GM12878 (cell line): ENCODE measurements at regions not wholly inside any gene's neighbourhood (a gene's known extent, or its start where the extent isn't known, plus 50 kb on each side); places are given as distances from the start of the nearest gene placed in this dataset.

Experiments used
- ATAC-seq: fragments of 200-7000 bp; cut with Tn5 transposase; 3 replicates; pipeline ENCODE4 v1.9.1; 2020; ENCODE audit warnings: mild to moderate bottlenecking, moderate library complexity
- BruUV-seq: library from RNA; stranded (reverse); fragments of 400-500 nt; replicated peaks from 2 replicates; lab custom pipeline; 2021; lab: Mats Ljungman, UMichigan
- CTCF ChIA-PET: fragments of 300-600 bp; sonication (Branson Sonifier 250); formaldehyde crosslinking; extraction: SDS; loops from one replicate; lab custom pipeline; 2021; ENCODE audit warnings: inconsistent platforms; lab: Yijun Ruan, JAX
- POLR2A ChIA-PET: fragments of 350-600 bp; formaldehyde crosslinking; extraction: SDS; loops from one replicate; lab custom pipeline; 2021; ENCODE audit warnings: inconsistent platforms; lab: Charles Lee
- RAD21 ChIA-PET: fragments of 300-600 bp; sonication (Branson Sonifier 250); formaldehyde crosslinking; loops from one replicate; lab custom pipeline; 2023; ENCODE audit warnings: antibody characterized with exemption; ENCODE audit not compliant: unreplicated experiment; lab: Charles Lee
- SMC1A ChIA-PET: fragments of 300-600 bp; sonication (Branson Sonifier 250); formaldehyde crosslinking; loops from one replicate; lab custom pipeline; 2023; ENCODE audit not compliant: unreplicated experiment, uncharacterized antibody; lab: Charles Lee
- DNase-seq: peaks from one replicate; pipeline ENCODE4 v3.0.0-alpha.2; 2011; ENCODE audit warnings: low read depth, low spot score
- FAIRE-seq: peaks from 3 replicates; lab custom pipeline; 2011; peaks lifted over from hg19 to GRCh38; lab: Jason Lieb, UNC
- H2AFZ ChIP-seq: 2 replicates; pipeline ENCODE4 v1.6.0; 2011; ENCODE audit warnings: low read depth, low read length, control low read depth; ENCODE audit not compliant: control insufficient read depth
- H3K27ac ChIP-seq: 2 replicates; pipeline ENCODE4 v1.5.1; 2011; ENCODE audit warnings: control low read depth; ENCODE audit not compliant: control insufficient read depth, insufficient read depth
- H3K27me3 ChIP-seq, 2 experiments: replicated peaks in 1 of 2; 2 replicates each; pipeline versions ENCODE4 v1.6.0 to v1.6.1; 2011; ENCODE audit warnings: low read length in 1 of 2; ENCODE audit not compliant: control insufficient read depth in 2 of 2, insufficient read depth in 2 of 2
- H3K36me3 ChIP-seq, 2 experiments: 2 replicates each; pipeline ENCODE4 v1.5.1; 2011; ENCODE audit warnings: low read length in 1 of 2; ENCODE audit not compliant: control insufficient read depth in 2 of 2, insufficient read depth in 2 of 2
- H3K4me1 ChIP-seq: 2 replicates; pipeline ENCODE4 v1.6.1; 2011; ENCODE audit warnings: mild to moderate bottlenecking, low read length, moderate library complexity, mixed read lengths; ENCODE audit not compliant: control insufficient read depth, insufficient read depth
- H3K4me2 ChIP-seq: 2 replicates; pipeline ENCODE4 v1.6.0; 2011; ENCODE audit warnings: control low read depth; ENCODE audit not compliant: control insufficient read depth, insufficient read depth
- H3K4me3 ChIP-seq: fragments of 200-600 bp; sonication (generic); 2 replicates; pipeline ENCODE4 v1.5.1; 2016
- H3K79me2 ChIP-seq: 2 replicates; pipeline ENCODE4 v1.6.0; 2011; ENCODE audit warnings: low read length; ENCODE audit not compliant: control insufficient read depth, insufficient read depth
- H3K9ac ChIP-seq: 2 replicates; pipeline ENCODE4 v1.8.0; 2011; ENCODE audit warnings: low read length, control low read depth, mixed read lengths; ENCODE audit not compliant: control insufficient read depth, insufficient read depth
- H3K9me3 ChIP-seq: replicated peaks from 3 replicates; pipeline ENCODE4 v1.5.1; 2011; ENCODE audit warnings: mild to moderate bottlenecking, low read length; ENCODE audit not compliant: control insufficient read depth, insufficient read depth
- H4K20me1 ChIP-seq: 2 replicates; pipeline ENCODE4 v1.6.0; 2011; ENCODE audit not compliant: control insufficient read depth, insufficient read depth
- BRCA1 ChIP-seq: IDR thresholded peaks from 2 replicates; pipeline ENCODE4 v1.6.1; 2011; ENCODE audit warnings: low read depth, low read length, improper control_type of control experiment
- DPF2 ChIP-seq: fragments of 450-650 bp; IDR thresholded peaks from 2 replicates; pipeline ENCODE4 v1.6.1; 2017; ENCODE audit warnings: mild to moderate bottlenecking
- HDAC2 ChIP-seq: fragments of 200-600 bp; sonication (generic); IDR thresholded peaks from 2 replicates; pipeline ENCODE4 v1.6.1; 2017
- HSF1 ChIP-seq: fragments of 150-350 bp; IDR thresholded peaks from 2 replicates; pipeline ENCODE4 v1.6.1; 2014; ENCODE audit warnings: mild to moderate bottlenecking, low read depth, low read length
- JUNB ChIP-seq: IDR thresholded peaks from 2 replicates; pipeline ENCODE4 v1.6.1; 2016; ENCODE audit warnings: antibody characterized with exemption, mild to moderate bottlenecking
- LARP7 ChIP-seq: fragments of 450-650 bp; IDR thresholded peaks from 2 replicates; pipeline ENCODE4 v1.6.1; 2017; ENCODE audit warnings: mild to moderate bottlenecking
- MXI1 ChIP-seq: fragments of 150-350 bp; IDR thresholded peaks from 2 replicates; pipeline ENCODE4 v1.6.1; 2011; ENCODE audit warnings: low read depth, mild to moderate bottlenecking, inconsistent platforms, low read length, improper control_type of control experiment
- MYC ChIP-seq: IDR thresholded peaks from 2 replicates; pipeline ENCODE4 v1.6.1; 2011; ENCODE audit warnings: mild to moderate bottlenecking, low read length, moderate library complexity, inconsistent platforms; ENCODE audit not compliant: insufficient read depth, insufficient replicate concordance, insufficient read length, severe bottlenecking
- REST ChIP-seq: IDR thresholded peaks from 2 replicates; pipeline ENCODE4 v1.6.1; 2012; ENCODE audit warnings: mild to moderate bottlenecking, low read depth, low read length
- RUNX3 ChIP-seq: IDR thresholded peaks from 2 replicates; pipeline ENCODE4 v1.6.1; 2012; ENCODE audit warnings: low read length, inconsistent platforms
- SMAD1 ChIP-seq: fragments of 450-650 bp; IDR thresholded peaks from 2 replicates; pipeline ENCODE4 v1.6.1; 2018; ENCODE audit warnings: mild to moderate bottlenecking, low read depth; ENCODE audit not compliant: partially characterized antibody
- TBL1XR1 ChIP-seq: IDR thresholded peaks from 2 replicates; pipeline ENCODE4 v1.6.1; 2012; ENCODE audit warnings: low read depth, low read length, improper control_type of control experiment
- ZBTB4 ChIP-seq: fragments of 450-650 bp; formaldehyde crosslinking; IDR thresholded peaks from 2 replicates; pipeline ENCODE4 v1.4.0; 2022; ENCODE audit warnings: mild to moderate bottlenecking, moderate library complexity
- ZSCAN29 ChIP-seq: fragments of 450-650 bp; IDR thresholded peaks from 2 replicates; pipeline ENCODE4 v1.6.1; 2017; ENCODE audit warnings: mild to moderate bottlenecking, moderate library complexity
- ZZZ3 ChIP-seq: IDR thresholded peaks from 2 replicates; pipeline ENCODE4 v1.6.1; 2011; ENCODE audit warnings: low read depth; ENCODE audit not compliant: control insufficient read depth, insufficient read length
- WGBS: methylation state at CpG from one replicate; pipeline ENCODE4 v1.1.6; 2016; ENCODE audit warnings: low lambda C conversion rate; ENCODE audit not compliant: insufficient replicate concordance, insufficient coverage; ENCODE audit errors: missing lambda C conversion rate; 5-methylcytosine and 5-hydroxymethylcytosine counted together
- in situ Hi-C: fragments of 300-500 bp; cut with MboI; formaldehyde crosslinking; loops from 9 replicates; pipeline ENCODE4 v1.14.3; 2018; ENCODE audit warnings: mixed read lengths
- intact Hi-C: fragments of 100-400 bp; cut with micrococcal nuclease; formaldehyde crosslinking; loops from one replicate; pipeline ENCODE4 v1.14.2; 2022; ENCODE audit not compliant: unreplicated experiment

- Histone ChIP-seq H3K9me3 (peaks cover 3% of the 10 kb centered on the region; the same call in 2 of the 3 replicates), H3K4me2 (no peak overlapping the region), H2AFZ (no peak overlapping the region), H3K4me3 (no peak overlapping the region), H3K27me3 (peaks cover 1 to 7% of the 10 kb centered on the region in 2 experiments; a peak in 3 of 4 replicates)
- CTCF ChIA-PET = interaction anchor here (1.0 to 1.1 kb wide), 2 partner anchors 14 to 520 kb away, joined by 4 read pairs; no protein-coding TSS in a partner anchor
- POLR2A ChIA-PET = no interaction called here
- no peak for TF ChIP-seq TBL1XR1
- no peak for TF ChIP-seq DPF2
- no peak for TF ChIP-seq ZSCAN29
- TF ChIP-seq MYC = no peak
- TF ChIP-seq SMAD1 = no peak
- no peak for TF ChIP-seq LARP7
- TF ChIP-seq BRCA1 = no peak
- TF ChIP-seq HDAC2 = no peak
- no peak for TF ChIP-seq ZZZ3
- no peak for TF ChIP-seq ZBTB4 (CRISPR knock-in tag)
- TF ChIP-seq RUNX3 = no peak
- no peak for TF ChIP-seq MXI1
- no peak for TF ChIP-seq HSF1
- TF ChIP-seq REST = no peak
- no peak for TF ChIP-seq JUNB
- TF ChIP-seq, all 136 proteins: peak for 0
- FAIRE-seq = no peak
- no peak for DNase-seq
- 69% methylated on average over 5 of the region's 5 CpGs for WGBS
- no peak for ATAC-seq
- no peaks in the 10 kb centered on the region for H3K4me1 ChIP-seq
- no peaks in the 10 kb centered on the region for H4K20me1 ChIP-seq
- H3K27ac ChIP-seq = no peak overlapping the region
- ChIA-PET SMC1A (interaction anchor here (0.6 to 1.3 kb wide), 2 partner anchors 59 to 462 kb away, joined by 3 read pairs; no protein-coding TSS in a partner anchor), RAD21 (no interaction called here)
- intact Hi-C loops = no loop called here
- no TSS peak for BruUV-seq
- H3K36me3 ChIP-seq = no peaks in the 10 kb centered on the region
- in situ Hi-C loops = no loop called here
- no peak overlapping the region for H3K9ac ChIP-seq
- no peaks in the 10 kb centered on the region for H3K79me2 ChIP-seq
Observed at GRCh38 chr6:90460051-90460450, 126.8 kb downstream of the MAP3K7 start.
